ENCODE measurements at regions not wholly inside any gene's neighbourhood (a gene's known extent, or its start where the extent isn't known, plus 50 kb on each side); places are given as distances from the start of the nearest gene placed in this dataset.

- DNase-seq (ENCODE audit: low spot score), result no peak
Measured at GRCh38 chr5:167485061-167485774, 806.2 kb upstream of the WWC1 start.

GRCh38 chr5:167488371-167488770, 803.1 kb upstream of the WWC1 start:
- DNase-seq (ENCODE audit: low spot score), result no peak

GRCh38 chr5:167489202-167489601, 802.2 kb upstream of the WWC1 start:
- DNase-seq (ENCODE audit: low spot score), result no peak

DNA sequence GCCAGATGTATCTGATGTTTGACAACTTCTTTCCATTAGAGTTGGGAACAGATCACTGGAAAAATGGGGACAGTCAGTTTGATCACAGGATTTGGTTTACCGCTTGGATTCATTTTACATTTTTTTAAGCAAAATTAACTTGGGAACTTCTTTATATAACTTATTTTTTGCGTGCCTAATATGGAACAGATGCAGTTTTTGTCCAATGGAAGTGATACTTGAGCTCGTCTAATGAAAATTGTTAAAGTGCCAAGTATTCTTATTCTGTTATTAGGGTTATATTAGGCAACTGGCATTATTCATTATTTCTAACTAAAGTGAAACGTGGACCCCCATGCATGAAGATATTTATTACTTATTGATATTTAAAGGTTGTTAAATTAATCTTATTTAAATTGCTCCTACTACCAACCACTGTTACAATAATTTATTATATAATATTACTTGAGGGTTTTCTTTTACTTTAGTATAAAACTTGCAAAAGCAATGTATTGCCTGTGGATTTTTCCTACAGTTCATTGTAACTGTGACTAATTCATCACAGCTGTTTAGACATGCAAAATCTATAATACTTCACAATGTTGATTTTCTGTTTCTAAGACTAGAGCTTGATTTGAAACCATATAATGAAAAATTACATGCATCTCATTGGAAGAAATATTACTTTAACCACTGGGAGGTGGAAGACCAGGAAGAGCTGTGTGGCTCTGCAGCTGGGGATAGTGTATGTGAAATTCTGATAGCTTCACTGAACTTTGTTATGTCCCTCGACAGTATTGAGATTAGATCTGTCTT, 787.3 kb upstream of the WWC1 start:
- DNase-seq (ENCODE audit: low spot score), result no peak

GRCh38 chr5:167507463-167508233, 783.8 kb upstream of the WWC1 start:
- no peak for DNase-seq (ENCODE audit: low spot score)

DNA sequence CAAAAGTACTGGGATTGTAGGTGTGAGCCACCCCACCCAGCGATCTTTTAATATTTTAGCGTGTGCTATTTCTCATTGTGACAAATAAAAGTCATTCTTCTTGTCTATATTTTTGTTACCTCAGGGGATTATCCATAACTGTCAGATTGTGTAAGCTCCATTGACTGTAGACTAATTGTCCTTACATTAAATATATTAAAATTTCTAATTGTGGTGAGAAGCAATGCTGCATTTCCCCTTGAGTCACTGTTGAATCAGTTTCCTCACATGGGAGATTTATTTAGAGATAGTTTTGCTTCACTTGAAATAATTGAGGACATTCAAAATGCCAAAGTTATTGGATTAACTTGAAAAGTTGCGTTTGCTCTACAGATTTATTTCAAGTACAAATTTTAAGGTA, 782.4 kb upstream of the WWC1 start:
- DNase-seq (ENCODE audit: low spot score), result no peak

- no peak for DNase-seq (ENCODE audit: low spot score)
Measured at GRCh38 chr5:167511276-167511675, 780.2 kb upstream of the WWC1 start.

DNA sequence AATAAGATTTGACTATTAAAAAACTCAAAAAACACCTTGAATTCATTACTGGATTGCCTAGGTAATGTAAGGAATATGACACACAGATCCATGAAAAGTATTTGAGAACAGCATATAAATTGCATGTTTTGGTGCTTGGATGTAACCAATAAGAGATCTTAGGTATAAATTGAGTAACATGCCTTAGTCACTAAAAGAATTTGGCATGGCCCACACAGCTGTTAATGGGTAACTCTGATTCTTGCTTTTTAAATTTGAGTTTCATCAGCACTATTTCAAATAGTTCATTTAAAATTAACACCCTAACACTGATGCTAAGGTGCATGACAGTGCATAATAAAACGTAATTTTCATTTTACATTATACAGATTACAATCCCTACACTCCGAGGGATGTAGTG, 779.3 kb upstream of the WWC1 start:
- no peak for DNase-seq (ENCODE audit: low spot score)

- DNase-seq (ENCODE audit: low spot score), result no peak
Measured at GRCh38 chr5:167513381-167513780, 778.1 kb upstream of the WWC1 start.

GRCh38 chr5:167514461-167514860, 777.0 kb upstream of the WWC1 start:
- DNase-seq (ENCODE audit: low spot score), result no peak

- DNase-seq (ENCODE audit: low spot score), result no peak
Measured at GRCh38 chr5:167525004-167525403, 766.4 kb upstream of the WWC1 start.

- DNase-seq (ENCODE audit: low spot score), result no peak
Measured at GRCh38 chr5:167528651-167529050, 762.8 kb upstream of the WWC1 start.

GRCh38 chr5:167530548-167530947, 760.9 kb upstream of the WWC1 start:
- DNase-seq (ENCODE audit: low spot score), result no peak

DNA sequence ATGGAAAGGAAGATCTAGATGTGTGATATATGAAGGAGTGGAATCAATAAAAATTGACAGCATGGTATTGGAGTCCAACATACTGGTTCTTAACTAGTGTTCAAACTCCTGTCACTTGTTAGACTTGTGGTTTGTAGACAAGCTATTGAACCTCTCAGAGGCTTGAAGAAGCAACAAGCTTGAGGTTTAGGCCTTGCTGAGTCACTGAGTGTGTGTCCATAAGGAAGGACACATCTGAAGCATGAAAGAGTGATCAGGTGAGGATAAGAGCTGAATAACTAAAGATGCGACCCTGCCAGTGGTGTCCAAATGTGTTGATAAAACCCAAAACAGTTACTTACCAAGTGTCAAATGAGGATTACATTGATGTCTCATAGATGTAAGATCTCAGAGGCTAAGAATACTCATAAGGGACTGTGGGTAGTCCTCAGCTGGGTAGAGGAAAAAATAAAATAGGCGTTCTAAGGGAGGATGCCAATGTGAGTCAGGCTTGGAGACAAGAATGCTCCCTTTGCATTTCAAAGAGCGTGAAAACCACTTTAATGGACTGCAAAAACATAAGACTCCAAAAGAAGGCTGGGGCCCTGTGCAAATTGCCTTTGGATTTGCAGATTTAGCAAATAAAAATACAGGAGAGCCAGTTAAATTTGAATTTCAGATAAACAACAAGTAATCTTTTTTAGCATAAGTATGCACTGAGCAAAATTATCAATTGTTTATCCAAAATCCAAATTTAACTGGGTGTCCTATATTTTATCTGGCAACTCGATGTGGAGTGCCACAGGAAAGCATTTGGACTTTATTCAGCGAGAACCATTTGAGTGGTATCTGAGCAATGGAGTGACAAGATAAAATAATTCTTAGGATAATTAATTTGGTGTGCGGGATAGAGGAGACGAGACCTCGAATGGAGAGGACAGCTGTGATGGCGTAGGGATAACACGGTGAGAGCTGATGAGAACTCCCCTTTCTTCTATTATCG, 757.3 kb upstream of the WWC1 start:
- no peak for DNase-seq (ENCODE audit: low spot score)

DNA sequence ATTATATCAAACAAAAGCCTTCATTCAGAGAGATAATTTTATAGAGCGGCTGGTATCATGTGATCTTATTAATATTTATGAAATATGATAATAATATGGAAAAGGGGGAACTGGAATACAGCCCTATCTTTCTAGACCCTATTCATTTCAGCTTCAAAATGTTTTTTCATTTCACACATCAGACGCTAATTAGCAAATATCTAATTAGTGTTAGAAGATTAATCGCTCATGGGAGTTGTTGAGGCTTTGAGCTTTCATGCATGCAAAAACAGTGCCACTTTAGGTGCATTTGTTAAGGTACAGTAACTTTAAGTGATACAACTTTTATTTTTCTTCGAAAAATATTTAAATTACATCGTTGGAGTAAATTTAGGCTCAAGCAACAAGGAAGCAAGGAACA, 751.7 kb upstream of the WWC1 start:
- no peak for DNase-seq (ENCODE audit: low spot score)

- DNase-seq (ENCODE audit: low spot score), result no peak
Measured at GRCh38 chr5:167546270-167546669, 745.2 kb upstream of the WWC1 start.

DNA sequence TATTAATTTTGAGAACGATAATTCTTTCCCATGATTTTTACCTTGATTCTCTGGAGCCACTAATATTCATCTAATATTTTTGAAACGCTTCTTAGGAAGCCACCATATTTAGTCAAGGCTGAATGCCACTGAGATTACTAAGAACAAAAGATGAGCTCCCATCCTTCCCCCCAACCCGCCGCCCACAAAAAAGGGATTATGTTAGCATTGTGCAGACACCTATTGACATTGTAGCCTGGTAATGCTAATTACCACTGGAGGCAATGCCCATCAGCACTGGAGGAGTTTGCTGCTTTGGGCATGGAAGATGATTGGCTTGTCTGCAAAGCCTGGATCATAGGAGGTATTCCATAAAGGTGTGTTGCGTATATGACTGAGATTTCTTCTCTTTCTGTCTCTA, 739.1 kb upstream of the WWC1 start:
- DNase-seq (ENCODE audit: low spot score), result no peak

GRCh38 chr5:167553511-167553910, 737.9 kb upstream of the WWC1 start:
- DNase-seq (ENCODE audit: low spot score), result no peak

GRCh38 chr5:167554564-167555290, 736.7 kb upstream of the WWC1 start:
- no peak for DNase-seq (ENCODE audit: low spot score)

GRCh38 chr5:167555565-167556166, 735.8 kb upstream of the WWC1 start:
- DNase-seq (ENCODE audit: low spot score), result no peak

GRCh38 chr5:167557359-167557758, 734.1 kb upstream of the WWC1 start:
- DNase-seq (ENCODE audit: low spot score), result no peak

Measured in CD4-positive, alpha-beta T cell treated with Interleukin-2 at 100 ng/mL for 4 hours (primary cell).